Psoas muscle (tissue), 7 donors: ENCODE measurements at regions not wholly inside any gene's neighbourhood (a gene's known extent, or its start where the extent isn't known, plus 50 kb on each side); places are given as distances from the start of the nearest gene placed in this dataset.

Source experiments
- ATAC-seq, 4 donors: fragments of 200-7000 bp; cut with Tn5 transposase; one replicate each; pipeline ENCODE4 v1.9.1; 2020; ENCODE audit warnings: moderate library complexity in 3 of 4, mild to moderate bottlenecking in 2 of 4
- DNase-seq, 2 donors: peaks; one replicate each; pipeline ENCODE4 v3.0.0-alpha.2; 2020
- H3K27ac ChIP-seq: fragments of 200-600 bp; one replicate; pipeline ENCODE4 v1.8.0; 2022
- H3K27me3 ChIP-seq, 3 donors: fragments of 200-600 bp in 1 of 3; one replicate each; pipeline versions ENCODE4 v1.6.1 to v1.8.0; 2013 to 2022; ENCODE audit warnings: low read length in 2 of 3, mild to moderate bottlenecking in 2 of 3, moderate library complexity in 1 of 3; ENCODE audit not compliant: insufficient read depth in 3 of 3
- H3K36me3 ChIP-seq, 2 donors: fragments of 200-600 bp in 1 of 2; one replicate each; pipeline versions ENCODE4 v1.6.1 to v1.8.0; 2013 to 2022; ENCODE audit warnings: low read depth in 1 of 2, mild to moderate bottlenecking in 1 of 2, moderate library complexity in 1 of 2; ENCODE audit not compliant: insufficient read depth in 1 of 2
- H3K4me1 ChIP-seq: fragments of 200-600 bp; one replicate; pipeline ENCODE4 v1.8.0; 2022
- H3K4me3 ChIP-seq: fragments of 200-600 bp; one replicate; pipeline ENCODE4 v1.8.0; 2022; ENCODE audit warnings: mild to moderate bottlenecking
- H3K9me3 ChIP-seq: fragments of 200-600 bp; one replicate; pipeline ENCODE4 v1.8.0; 2022
- CTCF ChIP-seq: fragments of 200-600 bp; IDR thresholded peaks from one replicate; pipeline ENCODE4 v1.8.0; 2022; ENCODE audit warnings: antibody characterized with exemption
- WGBS, 3 donors: extraction: QIAGEN DNeasy Blood & Tissue Kit; methylation state at CpG; one replicate each; pipeline versions ENCODE4 v1.1.6 to v1.1.7; 2013; 5-methylcytosine and 5-hydroxymethylcytosine counted together
- intact Hi-C, 2 donors: fragments of 100-400 bp; cut with DNase I; formaldehyde crosslinking; loops; one replicate each; pipeline versions ENCODE4 v1.11.0 to v1.14.2; 2022
- donor health status: healthy with polysubstance abuse.
- donor health status: DM: no; HTN: no; CAD: no; lungs with moderate emphysema.
- donor health status: Bipolar disorder and iron deficiency.
- donor health status: healthy.
- donor health status: DM: yes; HTN: yes; CAD: no.
- donor health status: DM: no; HTN: no; CAD: no.
- donor health status: DM: yes; HTN: yes; CAD: no.

GRCh38 chr11:134913391-134913790 is 501.3 kb upstream of the B3GAT1 start:
- intact Hi-C loops, result no loop called here

GRCh38 chr11:134911514-134912180 is 499.6 kb upstream of the B3GAT1 start:
- WGBS, 3 donors, result 80 to 81% (median 81%) methylated on average over 9 of the region's 9 CpGs
- H3K27ac ChIP-seq, result no peak overlapping the region
- no peaks in the 10 kb centered on the region for H3K4me1 ChIP-seq
- no peaks in the 10 kb centered on the region for H3K9me3 ChIP-seq
- no peak for TF ChIP-seq CTCF
- H3K4me3 ChIP-seq, result no peak overlapping the region
- no peak for DNase-seq
- H3K27me3 ChIP-seq, result peaks cover 0 to 2% (median 0%) of the 10 kb centered on the region in 3 donors
- intact Hi-C loops, result no loop called here
- ATAC-seq, result no peak
- no peaks in the 10 kb centered on the region for H3K36me3 ChIP-seq

More at GRCh38 chr11:134913391-134913790, 501.3 kb upstream of the B3GAT1 start:
- DNase-seq (no peak), ATAC-seq (no peak)
- 81 to 86% (median 82%) methylated on average over 18 of the region's 18 CpGs for WGBS, 3 donors
- Histone ChIP-seq H3K36me3 (no peaks in the 10 kb centered on the region), H3K27ac (no peak overlapping the region), H3K9me3 (no peaks in the 10 kb centered on the region), H3K4me3 (no peak overlapping the region), H3K27me3 (peaks cover 0 to 2% (median 0%) of the 10 kb centered on the region in 3 donors), H3K4me1 (no peaks in the 10 kb centered on the region)
- no peak for TF ChIP-seq CTCF

GRCh38 chr11:134908583-134908982 is 496.5 kb upstream of the B3GAT1 start:
- no peaks in the 10 kb centered on the region for H3K4me1 ChIP-seq
- DNase-seq (no peak), ATAC-seq (no peak)
- TF ChIP-seq CTCF, result no peak
- H3K4me3 ChIP-seq, result no peak overlapping the region
- H3K36me3 ChIP-seq, result no peaks in the 10 kb centered on the region
- 78 to 91% (median 89%) methylated on average over 5 of the region's 5 CpGs for WGBS, 3 donors
- no peaks in the 10 kb centered on the region for H3K9me3 ChIP-seq
- H3K27me3 ChIP-seq, result peaks cover 0 to 3% (median 0%) of the 10 kb centered on the region in 3 donors
- H3K27ac ChIP-seq, result no peak overlapping the region
- intact Hi-C loops, result no loop called here

- H3K9me3 ChIP-seq, result no peaks in the 10 kb centered on the region
- H3K36me3 ChIP-seq, result no peaks in the 10 kb centered on the region
- H3K27ac ChIP-seq, result no peak overlapping the region
- H3K4me3 ChIP-seq, result no peak overlapping the region
- no peaks in the 10 kb centered on the region for H3K4me1 ChIP-seq
- WGBS, 3 donors, result 88 to 93% (median 90%) methylated on average over 5 of the region's 5 CpGs
- ATAC-seq, result no peak
- no peak for TF ChIP-seq CTCF
- H3K27me3 ChIP-seq, result peaks cover 0 to 3% (median 0%) of the 10 kb centered on the region in 3 donors
- intact Hi-C loops, result no loop called here
- no peak for DNase-seq
These were observed 495.6 kb upstream of the B3GAT1 start for GRCh38 chr11:134907636-134908035.
